GM21526 (cell line): ENCODE measurements at regions not wholly inside any gene's neighbourhood (a gene's known extent, or its start where the extent isn't known, plus 50 kb on each side); places are given as distances from the start of the nearest gene placed in this dataset.
"Not testable (repeated sequence)": the region's sequence is repeated elsewhere in the genome, so short reads cannot be mapped to it uniquely, and the experiment has no call there.

Experiments used
- ATAC-seq: cut with Tn5 transposase; IDR thresholded peaks from one replicate; pipeline ENCODE4 v1.9.1; 2021; ENCODE audit warnings: moderate library complexity; ENCODE audit not compliant: unreplicated experiment, low FRiP score

- no peak for ATAC-seq
These were observed 79.4 kb upstream of the PROKR2 start for GRCh38 chr20:5395932-5396727.

DNA sequence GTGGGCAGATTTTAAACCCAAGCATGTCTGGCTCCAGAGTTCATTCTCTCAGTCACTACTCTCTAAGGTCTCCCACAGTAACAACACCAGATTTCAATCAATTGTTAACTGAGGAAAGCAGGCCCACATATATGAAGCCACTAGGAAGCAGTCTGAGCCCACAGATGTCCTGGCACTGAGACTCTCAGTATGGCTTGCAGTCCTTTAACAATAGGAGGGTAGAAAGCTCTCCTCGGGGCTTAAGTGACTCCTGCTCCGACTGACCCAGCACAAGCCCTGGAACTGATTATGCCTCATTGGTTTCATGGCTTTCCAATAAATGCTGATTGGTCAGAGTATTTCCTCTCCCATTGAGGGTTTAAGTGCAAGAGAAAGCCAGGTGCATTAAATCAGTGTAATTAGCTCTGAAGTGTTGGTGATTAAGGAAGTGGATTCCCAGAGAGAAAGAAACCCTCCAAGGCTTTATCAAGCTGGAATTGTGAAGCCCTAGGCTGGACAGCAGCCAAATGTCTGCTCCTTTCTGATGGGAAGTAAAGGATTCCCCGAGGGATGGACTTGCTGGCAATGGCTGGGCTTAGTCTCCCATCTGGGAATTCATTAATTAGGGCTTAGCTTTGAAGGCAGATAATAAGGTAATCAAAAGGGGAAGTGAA lies 76.6 kb upstream of the PROKR2 start:
- no peak for ATAC-seq

GRCh38 chr20:5390720-5391119 lies 74.0 kb upstream of the PROKR2 start:
- no peak for ATAC-seq

DNA sequence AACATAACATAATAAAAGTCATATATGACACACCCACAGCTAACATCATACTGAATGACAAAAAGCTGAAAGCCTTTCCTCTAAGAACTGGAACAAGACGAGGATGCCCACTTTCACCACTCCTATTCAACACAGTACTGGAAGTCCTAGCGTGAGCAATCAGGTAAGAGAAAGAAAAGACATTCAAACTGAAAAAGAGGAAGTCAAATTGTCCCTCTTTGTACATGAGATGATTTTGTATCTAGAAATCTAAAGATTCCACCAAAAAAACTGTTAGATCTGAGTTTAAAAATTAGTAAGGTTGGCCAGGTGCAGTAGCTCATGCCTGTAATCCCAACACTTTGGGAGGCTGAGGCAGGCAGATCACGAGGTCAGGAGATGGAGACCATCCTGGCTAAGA lies 70.1 kb upstream of the PROKR2 start:
- ATAC-seq = not testable (repeated sequence)

- ATAC-seq = not testable (repeated sequence)
These were observed 64.8 kb upstream of the PROKR2 start for GRCh38 chr20:5381527-5381926.

DNA sequence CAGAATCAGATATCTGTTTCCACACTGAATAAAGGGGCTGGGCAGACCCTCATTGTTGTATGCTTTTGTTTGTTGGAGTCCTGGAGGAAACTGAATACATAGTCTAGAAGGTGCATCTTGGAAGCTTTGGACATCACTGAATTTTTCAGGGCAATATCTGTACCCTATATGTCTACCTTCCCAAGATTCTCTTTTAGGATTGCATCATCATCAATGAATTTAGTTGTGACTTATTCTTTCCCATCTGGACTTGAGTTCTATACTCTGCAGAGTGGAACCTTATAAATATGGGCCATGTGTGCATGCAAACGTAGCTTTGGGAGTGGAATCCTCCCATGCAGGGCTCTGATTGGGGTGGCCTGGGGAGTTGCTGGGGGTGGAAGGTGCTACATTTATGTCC lies 60.7 kb upstream of the PROKR2 start:
- no peak for ATAC-seq

DNA sequence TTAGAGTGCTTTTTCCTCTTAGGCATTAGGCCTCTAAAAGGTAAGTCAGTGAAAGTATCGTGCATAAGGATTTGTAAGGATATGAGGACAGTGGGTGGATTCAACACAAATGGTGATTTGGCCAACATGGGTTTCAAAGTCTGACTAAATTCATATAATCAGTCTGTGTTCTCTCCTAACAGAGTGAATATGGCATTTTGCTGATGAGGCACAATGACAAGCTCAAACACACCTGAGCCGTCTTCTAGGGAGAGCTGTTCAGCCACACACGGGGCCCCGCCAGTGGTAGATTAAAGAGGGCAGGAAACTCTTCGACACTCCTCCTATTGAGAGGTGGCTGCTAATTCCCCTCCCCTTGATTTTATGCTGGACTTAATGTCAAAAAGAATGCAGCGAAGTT lies 59.5 kb upstream of the PROKR2 start:
- ATAC-seq = no peak

GRCh38 chr20:5374171-5374570 lies 57.4 kb upstream of the PROKR2 start:
- no peak for ATAC-seq

DNA sequence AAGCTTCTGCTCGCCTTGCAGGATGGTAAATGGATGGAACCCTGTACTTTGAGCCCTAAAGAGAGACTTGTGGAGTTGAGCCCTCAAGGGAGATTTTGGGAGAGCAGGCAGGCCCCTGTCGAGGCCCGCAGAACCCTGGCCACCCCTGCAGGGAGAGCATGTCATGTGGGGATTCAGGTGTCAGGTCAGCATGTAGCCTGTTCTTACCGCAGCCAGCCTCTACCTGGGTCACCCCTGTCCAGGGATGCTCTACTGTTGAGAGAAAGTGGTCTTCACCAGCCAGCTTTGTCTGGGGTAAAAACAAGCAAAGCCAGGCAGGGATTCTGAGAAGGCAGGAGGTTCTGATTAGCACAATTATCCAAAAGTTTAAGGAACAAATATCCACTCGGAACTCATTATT lies 55.6 kb upstream of the PROKR2 start:
- ATAC-seq = no peak

DNA sequence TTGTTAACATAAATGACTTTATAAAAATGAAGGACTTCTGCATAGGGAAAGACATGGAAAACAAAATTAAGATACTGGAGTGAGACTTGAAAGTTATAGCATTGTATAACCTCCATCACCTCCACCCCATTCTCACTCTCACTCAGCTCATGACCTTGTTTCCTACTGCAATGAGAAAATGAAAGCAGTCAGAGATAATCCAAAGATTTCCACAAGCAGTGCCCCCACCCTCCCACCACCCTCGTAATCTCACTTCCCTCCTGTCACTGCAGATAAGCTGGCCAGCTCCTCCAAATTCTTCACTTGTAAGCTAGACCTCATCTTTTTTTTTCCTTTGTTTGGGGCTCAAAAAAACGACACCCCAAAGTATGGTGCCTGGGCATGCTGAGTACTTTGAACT lies 52.9 kb upstream of the PROKR2 start:
- no peak for ATAC-seq
